ENCODE measurements at regions not wholly inside any gene's neighbourhood (a gene's known extent, or its start where the extent isn't known, plus 50 kb on each side); places are given as distances from the start of the nearest gene placed in this dataset.

GRCh38 chr16:9469512-9469911, 378.1 kb downstream of the HAPSTR1 start:
- DNase-seq (ENCODE audit: low read depth) = no peak

- no peak for DNase-seq (ENCODE audit: low read depth)
These were observed 385.3 kb downstream of the HAPSTR1 start for GRCh38 chr16:9476744-9477143.

GRCh38 chr16:9479008-9479407, 387.6 kb downstream of the HAPSTR1 start:
- no peak for DNase-seq (ENCODE audit: low read depth)

GRCh38 chr16:9480503-9480902, 389.1 kb downstream of the HAPSTR1 start:
- no peak for DNase-seq (ENCODE audit: low read depth)

- no peak for DNase-seq (ENCODE audit: low read depth)
These were observed 390.6 kb downstream of the HAPSTR1 start for GRCh38 chr16:9481747-9482730.

- DNase-seq (ENCODE audit: low read depth) = no peak
These were observed 393.0 kb downstream of the HAPSTR1 start for GRCh38 chr16:9484426-9484825.

- DNase-seq (ENCODE audit: low read depth) = no peak
These were observed 393.4 kb downstream of the HAPSTR1 start for GRCh38 chr16:9484881-9485280.

GRCh38 chr16:9489835-9490467, 398.5 kb downstream of the HAPSTR1 start:
- DNase-seq (ENCODE audit: low read depth) = no peak

GRCh38 chr16:9495824-9496223, 404.4 kb downstream of the HAPSTR1 start:
- no peak for DNase-seq (ENCODE audit: low read depth)

- no peak for DNase-seq (ENCODE audit: low read depth)
These were observed 406.3 kb downstream of the HAPSTR1 start for GRCh38 chr16:9497750-9498149.

GRCh38 chr16:9499941-9500593, 408.6 kb downstream of the HAPSTR1 start:
- DNase-seq (ENCODE audit: low read depth) = no peak

- DNase-seq (ENCODE audit: low read depth) = no peak
These were observed 409.4 kb downstream of the HAPSTR1 start for GRCh38 chr16:9500872-9501271.

GRCh38 chr16:9503251-9503984, 412.0 kb downstream of the HAPSTR1 start:
- no peak for DNase-seq (ENCODE audit: low read depth)

GRCh38 chr16:9508328-9508936, 417.0 kb downstream of the HAPSTR1 start:
- no peak for DNase-seq (ENCODE audit: low read depth)

- DNase-seq (ENCODE audit: low read depth) = no peak
These were observed 418.2 kb downstream of the HAPSTR1 start for GRCh38 chr16:9509663-9510062.

GRCh38 chr16:9511389-9511788, 419.9 kb downstream of the HAPSTR1 start:
- DNase-seq (ENCODE audit: low read depth) = no peak

- no peak for DNase-seq (ENCODE audit: low read depth)
These were observed 425.0 kb downstream of the HAPSTR1 start for GRCh38 chr16:9516444-9516843.

- DNase-seq (ENCODE audit: low read depth) = no peak
These were observed 426.6 kb downstream of the HAPSTR1 start for GRCh38 chr16:9518051-9518450.

- no peak for DNase-seq (ENCODE audit: low read depth)
These were observed 427.1 kb downstream of the HAPSTR1 start for GRCh38 chr16:9518581-9518980.

GRCh38 chr16:9521749-9522370, 430.4 kb downstream of the HAPSTR1 start:
- DNase-seq (ENCODE audit: low read depth) = no peak

- no peak for DNase-seq (ENCODE audit: low read depth)
These were observed 431.2 kb downstream of the HAPSTR1 start for GRCh38 chr16:9522614-9523013.
